IgD-negative memory B cell (primary cell): ENCODE measurements at regions not wholly inside any gene's neighbourhood (a gene's known extent, or its start where the extent isn't known, plus 50 kb on each side); places are given as distances from the start of the nearest gene placed in this dataset.

Experiments
- H3K27ac Mint-ChIP-seq, 3 donors: one replicate each; pipeline ENCODE4 v1.8.0; 2020 to 2022; ENCODE audit warnings: mild to moderate bottlenecking in 3 of 3, mixed read lengths in 3 of 3, moderate library complexity in 1 of 3
- H3K27me3 Mint-ChIP-seq: one replicate; pipeline ENCODE4 v1.8.0; 2021; ENCODE audit warnings: mixed read lengths
- H3K36me3 Mint-ChIP-seq: one replicate; pipeline ENCODE4 v1.8.0; 2020; ENCODE audit warnings: mild to moderate bottlenecking, mixed read lengths
- H3K4me1 Mint-ChIP-seq, 3 donors: one replicate each; pipeline ENCODE4 v1.8.0; 2020 to 2022; ENCODE audit warnings: mixed read lengths in 3 of 3, mild to moderate bottlenecking in 1 of 3
- H3K4me3 Mint-ChIP-seq, 4 donors: one replicate each; pipeline ENCODE4 v1.8.0; 2020 to 2022; ENCODE audit warnings: mild to moderate bottlenecking in 4 of 4, mixed read lengths in 4 of 4, moderate library complexity in 3 of 4
- H3K9me3 Mint-ChIP-seq, 3 donors: one replicate each; pipeline ENCODE4 v1.8.0; 2020 to 2021; ENCODE audit warnings: mixed read lengths in 3 of 3, mild to moderate bottlenecking in 1 of 3

GRCh38 chr2:60676706-60677330 lies 79.2 kb upstream of the PAPOLG start:
- Mint-ChIP-seq H3K9me3 (peaks cover 0 to 4% (median 0%) of the 10 kb centered on the region in 3 donors), H3K27ac (no peak overlapping the region), H3K36me3 (no peaks in the 10 kb centered on the region), H3K27me3 (peaks cover 1% of the 10 kb centered on the region), H3K4me1 (peaks cover 0 to 4% (median 3%) of the 10 kb centered on the region in 3 donors), H3K4me3 (no peak overlapping the region)

GRCh38 chr2:60677356-60677755 lies 78.7 kb upstream of the PAPOLG start:
- Mint-ChIP-seq H3K4me3 (no peak overlapping the region), H3K9me3 (peaks cover 0 to 4% (median 0%) of the 10 kb centered on the region in 3 donors), H3K27me3 (peaks cover 1% of the 10 kb centered on the region)

GRCh38 chr2:60678551-60678950 lies 77.5 kb upstream of the PAPOLG start:
- Mint-ChIP-seq H3K36me3 (no peaks in the 10 kb centered on the region), H3K9me3 (peaks cover 0 to 4% (median 0%) of the 10 kb centered on the region in 3 donors), H3K4me1 (peaks cover 0 to 4% (median 3%) of the 10 kb centered on the region in 3 donors), H3K27ac (peak overlapping the region in 1 of 3 donors; percentile 2), H3K4me3 (no peak overlapping the region), H3K27me3 (peaks cover 1% of the 10 kb centered on the region)

More at GRCh38 chr2:60677356-60677755, 78.7 kb upstream of the PAPOLG start:
- Mint-ChIP-seq H3K4me1 (peaks cover 0 to 4% (median 3%) of the 10 kb centered on the region in 3 donors), H3K36me3 (no peaks in the 10 kb centered on the region), H3K27ac (no peak overlapping the region)

- no peak overlapping the region for H3K27ac Mint-ChIP-seq
- H3K9me3 Mint-ChIP-seq: peaks cover 0 to 4% (median 0%) of the 10 kb centered on the region in 3 donors
- H3K27me3 Mint-ChIP-seq: peaks cover 1% of the 10 kb centered on the region
- H3K4me3 Mint-ChIP-seq: no peak overlapping the region
- H3K36me3 Mint-ChIP-seq: no peaks in the 10 kb centered on the region
- peaks cover 0 to 4% (median 3%) of the 10 kb centered on the region in 3 donors for H3K4me1 Mint-ChIP-seq
These were observed 76.9 kb upstream of the PAPOLG start for GRCh38 chr2:60679036-60679780.

- Mint-ChIP-seq H3K9me3 (no peaks in the 10 kb centered on the region), H3K36me3 (no peaks in the 10 kb centered on the region), H3K4me1 (no peaks in the 10 kb centered on the region), H3K4me3 (no peak overlapping the region), H3K27ac (no peak overlapping the region), H3K27me3 (no peaks in the 10 kb centered on the region)
These were observed 62.5 kb upstream of the PAPOLG start for GRCh38 chr2:60693551-60693950.

- H3K4me3 Mint-ChIP-seq: no peak overlapping the region
These were observed 60.3 kb upstream of the PAPOLG start for GRCh38 chr2:60695793-60696192.

GRCh38 chr2:60699617-60700016 lies 56.5 kb upstream of the PAPOLG start:
- H3K4me1 Mint-ChIP-seq: peaks cover 0 to 4% (median 4%) of the 10 kb centered on the region in 3 donors
- peak overlapping the region in 1 of 3 donors; percentile 73 for H3K27ac Mint-ChIP-seq
- no peaks in the 10 kb centered on the region for H3K36me3 Mint-ChIP-seq
- H3K4me3 Mint-ChIP-seq: peak overlapping the region in 1 of 4 donors; percentile 9
- H3K27me3 Mint-ChIP-seq: no peaks in the 10 kb centered on the region
- H3K9me3 Mint-ChIP-seq: no peaks in the 10 kb centered on the region

More at GRCh38 chr2:60695793-60696192, 60.3 kb upstream of the PAPOLG start:
- H3K4me1 Mint-ChIP-seq: peaks cover 0 to 4% (median 4%) of the 10 kb centered on the region in 3 donors
- no peaks in the 10 kb centered on the region for H3K27me3 Mint-ChIP-seq
- no peaks in the 10 kb centered on the region for H3K36me3 Mint-ChIP-seq
- no peaks in the 10 kb centered on the region for H3K9me3 Mint-ChIP-seq
- H3K27ac Mint-ChIP-seq: no peak overlapping the region

- Mint-ChIP-seq H3K27ac (no peak overlapping the region), H3K27me3 (peaks cover 3% of the 10 kb centered on the region), H3K4me1 (peaks cover 0 to 5% (median 4%) of the 10 kb centered on the region in 3 donors), H3K36me3 (peaks cover 2% of the 10 kb centered on the region), H3K9me3 (no peaks in the 10 kb centered on the region), H3K4me3 (no peak overlapping the region)
These were observed 50.0 kb upstream of the PAPOLG start for GRCh38 chr2:60706021-60706420.
